A549 (cell line): ENCODE measurements at regions not wholly inside any gene's neighbourhood (a gene's known extent, or its start where the extent isn't known, plus 50 kb on each side); places are given as distances from the start of the nearest gene placed in this dataset.

ENCODE experiments used
- ATAC-seq, 2 experiments: fragments of 200-7000 bp in 1 of 2; fragments of >200 bp in 1 of 2; cut with Nextera tagmentation in 1 of 2; cut with Tn5 transposase in 1 of 2; 3 replicates each; pipeline versions ENCODE4 v1.8.0 to v1.9.1; 2018 to 2020; ENCODE audit warnings: mild to moderate bottlenecking in 1 of 2, moderate library complexity in 1 of 2
- CTCF ChIA-PET: fragments of 300-600 bp; sonication (Branson Sonifier 250); formaldehyde crosslinking; extraction: SDS; loops from one replicate; lab custom pipeline; 2021; ENCODE audit warnings: antibody characterized with exemption, inconsistent platforms; lab: Yijun Ruan, JAX
- POLR2A ChIA-PET: fragments of 350-600 bp; formaldehyde crosslinking; extraction: SDS; loops from one replicate; lab custom pipeline; 2021; ENCODE audit warnings: antibody characterized with exemption, inconsistent platforms; lab: Yijun Ruan, JAX
- DNase-seq, 2 experiments: peaks; one replicate each; pipeline versions ENCODE4 v3.0.0 to v3.0.0-alpha.2; 2011 to 2016; ENCODE audit warnings: low read depth in 1 of 2, low spot score in 1 of 2
- FAIRE-seq: peaks from 2 replicates; lab custom pipeline; 2011; peaks lifted over from hg19 to GRCh38; lab: Jason Lieb, UNC
- H3K27ac ChIP-seq, 2 experiments: fragments of >200 bp; sonication (Bioruptor Twin); formaldehyde crosslinking; 3 replicates each; pipeline ENCODE4 v1.5.1; 2016 to 2017
- H3K4me1 ChIP-seq: fragments of >200 bp; sonication (Bioruptor Twin); formaldehyde crosslinking; 3 replicates; pipeline ENCODE4 v1.6.1; 2016
- H3K4me2 ChIP-seq: fragments of >200 bp; sonication (Bioruptor Twin); formaldehyde crosslinking; 3 replicates; pipeline ENCODE4 v1.6.1; 2016
- H3K4me3 ChIP-seq: fragments of >200 bp; sonication (Bioruptor Twin); formaldehyde crosslinking; 3 replicates; pipeline ENCODE4 v1.5.1; 2016
- H3K9me3 ChIP-seq: fragments of >200 bp; sonication (Bioruptor Twin); formaldehyde crosslinking; 3 replicates; pipeline ENCODE4 v1.6.1; 2016
- BHLHE40 ChIP-seq: IDR thresholded peaks from 2 replicates; pipeline ENCODE4 v1.6.1; 2012; ENCODE audit warnings: low read depth, low read length, inconsistent platforms
- CBX2 ChIP-seq: fragments of 200-600 bp; sonication (generic); IDR thresholded peaks from 2 replicates; pipeline ENCODE4 v1.6.1; 2016; ENCODE audit warnings: low read depth, mild to moderate bottlenecking, borderline replicate concordance
- EHF ChIP-seq: fragments of 250-450 bp; sonication (Bioruptor Pico); IDR thresholded peaks from 2 replicates; pipeline ENCODE4 v1.5.0; 2020; ENCODE audit warnings: mild to moderate bottlenecking
- EHMT2 ChIP-seq: fragments of 200-600 bp; sonication (generic); IDR thresholded peaks from 2 replicates; pipeline ENCODE4 v1.6.1; 2016; ENCODE audit warnings: antibody characterized with exemption, low read depth, mild to moderate bottlenecking, moderate library complexity
- FOSL2 ChIP-seq, 2 experiments: fragments of 450-650 bp in 1 of 2; fragments of >200 bp in 1 of 2; sonication (Bioruptor Twin) in 1 of 2; formaldehyde crosslinking; IDR thresholded peaks; 2 replicates each; pipeline versions ENCODE4 v1.5.0 to v1.6.1; 2016 to 2020; ENCODE audit warnings: mild to moderate bottlenecking in 1 of 2, moderate library complexity in 1 of 2
- FOXS1 ChIP-seq: fragments of 250-450 bp; sonication (Bioruptor Pico); IDR thresholded peaks from 2 replicates; pipeline ENCODE4 v1.5.0; 2020; ENCODE audit warnings: mild to moderate bottlenecking, moderate library complexity
- GATA3 ChIP-seq: IDR thresholded peaks from 2 replicates; pipeline ENCODE4 v1.6.1; 2012; ENCODE audit warnings: borderline replicate concordance
- HOXA7 ChIP-seq: fragments of 250-450 bp; sonication (Bioruptor Pico); IDR thresholded peaks from 2 replicates; pipeline ENCODE4 v1.5.0; 2020; ENCODE audit warnings: mild to moderate bottlenecking, moderate library complexity
- HOXB13 ChIP-seq: fragments of 250-450 bp; sonication (Bioruptor Pico); IDR thresholded peaks from 2 replicates; pipeline ENCODE4 v1.5.0; 2020; ENCODE audit warnings: low read depth, mild to moderate bottlenecking, moderate library complexity
- JUN ChIP-seq, 2 experiments: fragments of >200 bp; sonication (Bioruptor Twin); formaldehyde crosslinking; IDR thresholded peaks; 2 replicates in 1 of 2; 3 replicates in 1 of 2; pipeline ENCODE4 v1.6.1; 2016 to 2017
- JUNB ChIP-seq: fragments of >200 bp; sonication (Bioruptor Twin); formaldehyde crosslinking; IDR thresholded peaks from 2 replicates; pipeline ENCODE4 v1.6.1; 2016
- KDM5A ChIP-seq: fragments of 200-600 bp; sonication (generic); IDR thresholded peaks from 2 replicates; pipeline ENCODE4 v1.6.1; 2016; ENCODE audit warnings: antibody characterized with exemption, mild to moderate bottlenecking
- NFE2L2 ChIP-seq: fragments of 150-350 bp; conservative IDR thresholded peaks from 2 replicates; pipeline ENCODE4 v1.6.1; 2014; ENCODE audit warnings: low read length
- NPAS2 ChIP-seq: fragments of 250-450 bp; sonication (Bioruptor Pico); IDR thresholded peaks from 2 replicates; pipeline ENCODE4 v1.8.0; 2022; ENCODE audit warnings: mild to moderate bottlenecking, moderate library complexity, borderline replicate concordance
- NR3C1 ChIP-seq: fragments of >200 bp; sonication (Bioruptor Twin); formaldehyde crosslinking; IDR thresholded peaks from 3 replicates; pipeline ENCODE4 v1.6.1; 2017
- PHF8 ChIP-seq: fragments of 200-600 bp; sonication (generic); IDR thresholded peaks from 2 replicates; pipeline ENCODE4 v1.6.1; 2016; ENCODE audit warnings: low read depth, mild to moderate bottlenecking, antibody characterized with exemption, moderate library complexity, borderline replicate concordance
- POLR2A ChIP-seq: IDR thresholded peaks from 2 replicates; pipeline ENCODE4 v1.6.1; 2012; ENCODE audit warnings: mild to moderate bottlenecking, low read length
- RFX5 ChIP-seq: fragments of 450-650 bp; IDR thresholded peaks from 2 replicates; pipeline ENCODE4 v1.7.1; 2014; ENCODE audit warnings: antibody characterized with exemption, mild to moderate bottlenecking, moderate library complexity
- RNF2 ChIP-seq: fragments of 200-600 bp; sonication (generic); IDR thresholded peaks from 2 replicates; pipeline ENCODE4 v1.6.1; 2016; ENCODE audit warnings: low read depth, mild to moderate bottlenecking, antibody characterized with exemption, moderate library complexity, borderline replicate concordance
- SMC3 ChIP-seq: fragments of >200 bp; sonication (Bioruptor Twin); formaldehyde crosslinking; IDR thresholded peaks from 3 replicates; pipeline ENCODE4 v1.6.1; 2018; ENCODE audit warnings: inconsistent platforms
- SREBF2 ChIP-seq: fragments of 450-650 bp; IDR thresholded peaks from 2 replicates; pipeline ENCODE4 v1.6.1; 2014; ENCODE audit warnings: mild to moderate bottlenecking, moderate library complexity
- TFCP2L1 ChIP-seq: fragments of 250-450 bp; sonication (Bioruptor Pico); IDR thresholded peaks from 2 replicates; pipeline ENCODE4 v1.5.0; 2021; ENCODE audit warnings: mild to moderate bottlenecking
- TP53 ChIP-seq: fragments of 250-450 bp; sonication (Bioruptor Pico); IDR thresholded peaks from 2 replicates; pipeline ENCODE4 v1.5.0; 2021; ENCODE audit warnings: mild to moderate bottlenecking, moderate library complexity
- ZC3H11A ChIP-seq: fragments of 450-650 bp; IDR thresholded peaks from 2 replicates; pipeline ENCODE4 v1.6.1; 2014; ENCODE audit warnings: antibody characterized with exemption, mild to moderate bottlenecking
- ZFP36 ChIP-seq: fragments of 450-650 bp; IDR thresholded peaks from 2 replicates; pipeline ENCODE4 v1.6.1; 2014; ENCODE audit warnings: borderline replicate concordance; ENCODE audit not compliant: partially characterized antibody
- ZNF302 ChIP-seq: fragments of 250-450 bp; sonication (Bioruptor Pico); IDR thresholded peaks from 2 replicates; pipeline ENCODE4 v1.9.0; 2021; ENCODE audit warnings: inconsistent platforms, mild to moderate bottlenecking, moderate library complexity
- ZSCAN20 ChIP-seq: fragments of 250-450 bp; sonication (Bioruptor Pico); IDR thresholded peaks from 2 replicates; pipeline ENCODE4 v1.8.0; 2022; ENCODE audit warnings: mild to moderate bottlenecking, moderate library complexity
- WGBS: methylation state at CpG from one replicate; pipeline ENCODE4 v1.1.6; 2017; ENCODE audit errors: missing lambda C conversion rate; 5-methylcytosine and 5-hydroxymethylcytosine counted together
- TF ChIP-seq, protein P1 (sequence below): fragments of 200-600 bp; sonication (generic); IDR thresholded peaks from 2 replicates; pipeline ENCODE4 v1.6.1; 2016; ENCODE audit warnings: antibody characterized with exemption, mild to moderate bottlenecking, moderate library complexity
- TF ChIP-seq, protein P2 (sequence below): fragments of >200 bp; sonication (Bioruptor Twin); formaldehyde crosslinking; IDR thresholded peaks from 3 replicates; pipeline ENCODE4 v1.5.1; 2016
- TF ChIP-seq, protein P3 (sequence below): IDR thresholded peaks from 2 replicates; pipeline ENCODE4 v1.6.1; 2012
- TF ChIP-seq, protein P4 (sequence below): fragments of >200 bp; sonication (Bioruptor Twin); formaldehyde crosslinking; IDR thresholded peaks from 2 replicates; pipeline ENCODE4 v1.6.1; 2016
- TF ChIP-seq, protein P5 (sequence below): IDR thresholded peaks from 2 replicates; pipeline ENCODE4 v1.6.1; 2012; ENCODE audit warnings: low read depth, borderline replicate concordance

DNA sequence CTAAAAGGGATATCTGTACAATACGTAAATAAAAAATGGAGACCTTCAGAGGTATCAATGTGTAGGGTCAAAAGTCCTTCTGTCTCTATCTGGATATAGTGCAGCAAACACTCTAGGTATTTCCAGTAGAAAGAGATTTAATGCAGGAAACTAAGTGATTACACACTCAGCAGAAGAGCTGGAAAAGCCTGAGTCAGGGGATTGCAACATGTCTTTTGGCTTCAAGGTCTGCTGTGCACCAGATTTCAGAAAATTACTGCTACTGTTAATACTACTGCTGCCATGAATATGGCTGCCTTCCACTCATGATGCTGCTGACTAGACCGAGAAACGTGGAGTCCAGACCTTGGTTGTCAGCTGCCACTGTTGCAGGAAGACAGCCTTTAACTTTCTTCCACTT lies 94.9 kb upstream of the DLX6 start:
- POLR2A ChIA-PET, result no interaction called here
- Histone ChIP-seq H3K4me2 (no peak overlapping the region), H3K27ac (no peak overlapping the region), H3K9me3 (no peaks in the 10 kb centered on the region), H3K4me1 (no peaks in the 10 kb centered on the region), H3K4me3 (no peak overlapping the region)
- no peak for FAIRE-seq
- TF ChIP-seq ZSCAN20 (CRISPR knock-in tag) (no peak), CBX2 (no peak), PHF8 (no peak), ZC3H11A (no peak), JUNB (no peak)
- TF ChIP-seq, protein P1, sequence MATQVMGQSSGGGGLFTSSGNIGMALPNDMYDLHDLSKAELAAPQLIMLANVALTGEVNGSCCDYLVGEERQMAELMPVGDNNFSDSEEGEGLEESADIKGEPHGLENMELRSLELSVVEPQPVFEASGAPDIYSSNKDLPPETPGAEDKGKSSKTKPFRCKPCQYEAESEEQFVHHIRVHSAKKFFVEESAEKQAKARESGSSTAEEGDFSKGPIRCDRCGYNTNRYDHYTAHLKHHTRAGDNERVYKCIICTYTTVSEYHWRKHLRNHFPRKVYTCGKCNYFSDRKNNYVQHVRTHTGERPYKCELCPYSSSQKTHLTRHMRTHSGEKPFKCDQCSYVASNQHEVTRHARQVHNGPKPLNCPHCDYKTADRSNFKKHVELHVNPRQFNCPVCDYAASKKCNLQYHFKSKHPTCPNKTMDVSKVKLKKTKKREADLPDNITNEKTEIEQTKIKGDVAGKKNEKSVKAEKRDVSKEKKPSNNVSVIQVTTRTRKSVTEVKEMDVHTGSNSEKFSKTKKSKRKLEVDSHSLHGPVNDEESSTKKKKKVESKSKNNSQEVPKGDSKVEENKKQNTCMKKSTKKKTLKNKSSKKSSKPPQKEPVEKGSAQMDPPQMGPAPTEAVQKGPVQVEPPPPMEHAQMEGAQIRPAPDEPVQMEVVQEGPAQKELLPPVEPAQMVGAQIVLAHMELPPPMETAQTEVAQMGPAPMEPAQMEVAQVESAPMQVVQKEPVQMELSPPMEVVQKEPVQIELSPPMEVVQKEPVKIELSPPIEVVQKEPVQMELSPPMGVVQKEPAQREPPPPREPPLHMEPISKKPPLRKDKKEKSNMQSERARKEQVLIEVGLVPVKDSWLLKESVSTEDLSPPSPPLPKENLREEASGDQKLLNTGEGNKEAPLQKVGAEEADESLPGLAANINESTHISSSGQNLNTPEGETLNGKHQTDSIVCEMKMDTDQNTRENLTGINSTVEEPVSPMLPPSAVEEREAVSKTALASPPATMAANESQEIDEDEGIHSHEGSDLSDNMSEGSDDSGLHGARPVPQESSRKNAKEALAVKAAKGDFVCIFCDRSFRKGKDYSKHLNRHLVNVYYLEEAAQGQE, result no peak
- TF ChIP-seq, protein P2, sequence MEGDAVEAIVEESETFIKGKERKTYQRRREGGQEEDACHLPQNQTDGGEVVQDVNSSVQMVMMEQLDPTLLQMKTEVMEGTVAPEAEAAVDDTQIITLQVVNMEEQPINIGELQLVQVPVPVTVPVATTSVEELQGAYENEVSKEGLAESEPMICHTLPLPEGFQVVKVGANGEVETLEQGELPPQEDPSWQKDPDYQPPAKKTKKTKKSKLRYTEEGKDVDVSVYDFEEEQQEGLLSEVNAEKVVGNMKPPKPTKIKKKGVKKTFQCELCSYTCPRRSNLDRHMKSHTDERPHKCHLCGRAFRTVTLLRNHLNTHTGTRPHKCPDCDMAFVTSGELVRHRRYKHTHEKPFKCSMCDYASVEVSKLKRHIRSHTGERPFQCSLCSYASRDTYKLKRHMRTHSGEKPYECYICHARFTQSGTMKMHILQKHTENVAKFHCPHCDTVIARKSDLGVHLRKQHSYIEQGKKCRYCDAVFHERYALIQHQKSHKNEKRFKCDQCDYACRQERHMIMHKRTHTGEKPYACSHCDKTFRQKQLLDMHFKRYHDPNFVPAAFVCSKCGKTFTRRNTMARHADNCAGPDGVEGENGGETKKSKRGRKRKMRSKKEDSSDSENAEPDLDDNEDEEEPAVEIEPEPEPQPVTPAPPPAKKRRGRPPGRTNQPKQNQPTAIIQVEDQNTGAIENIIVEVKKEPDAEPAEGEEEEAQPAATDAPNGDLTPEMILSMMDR, result no peak
- no peak for DNase-seq
- WGBS, result 20% methylated on average over 3 of the region's 3 CpGs
- CTCF ChIA-PET, result no interaction called here
- no peak for ATAC-seq

DNA sequence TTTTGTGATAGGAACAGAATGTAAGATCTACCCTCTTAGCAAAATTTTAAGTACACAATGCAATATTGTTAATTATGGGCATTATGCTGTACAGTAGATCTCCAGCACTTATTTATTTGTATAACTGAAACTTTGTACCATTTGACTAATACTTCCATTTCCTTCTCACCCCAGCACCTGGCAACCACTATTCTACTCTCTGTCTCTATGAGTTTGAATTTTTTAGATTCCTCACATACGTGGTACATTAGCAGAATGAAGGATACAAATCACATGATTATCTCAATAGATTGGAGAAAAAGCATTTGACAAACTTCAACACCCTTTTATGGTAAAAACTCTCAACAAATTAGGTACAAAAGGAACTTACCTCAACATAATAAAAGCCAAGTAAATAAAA lies 90.3 kb upstream of the DLX6 start:
- DNase-seq, result no peak
- no peak overlapping the region for H3K4me2 ChIP-seq
- H3K27ac ChIP-seq, result no peak overlapping the region
- H3K9me3 ChIP-seq, result no peaks in the 10 kb centered on the region
- WGBS, result no CpG with 5 or more reads among the region's 1 CpG
- no peak for FAIRE-seq
- POLR2A ChIA-PET, result no interaction called here
- CTCF ChIA-PET, result no interaction called here
- H3K4me3 ChIP-seq, result no peak overlapping the region
- no peaks in the 10 kb centered on the region for H3K4me1 ChIP-seq
- no peak for ATAC-seq
- TF ChIP-seq TFCP2L1 (CRISPR knock-in tag), result no peak
- TF ChIP-seq JUN (IDR thresholded peaks at IDR 0.05), result no peak
- TF ChIP-seq POLR2A, result no peak
- TF ChIP-seq BHLHE40, result no peak
- TF ChIP-seq NPAS2, result no peak
- TF ChIP-seq NR3C1, result no peak
- TF ChIP-seq, protein P3, sequence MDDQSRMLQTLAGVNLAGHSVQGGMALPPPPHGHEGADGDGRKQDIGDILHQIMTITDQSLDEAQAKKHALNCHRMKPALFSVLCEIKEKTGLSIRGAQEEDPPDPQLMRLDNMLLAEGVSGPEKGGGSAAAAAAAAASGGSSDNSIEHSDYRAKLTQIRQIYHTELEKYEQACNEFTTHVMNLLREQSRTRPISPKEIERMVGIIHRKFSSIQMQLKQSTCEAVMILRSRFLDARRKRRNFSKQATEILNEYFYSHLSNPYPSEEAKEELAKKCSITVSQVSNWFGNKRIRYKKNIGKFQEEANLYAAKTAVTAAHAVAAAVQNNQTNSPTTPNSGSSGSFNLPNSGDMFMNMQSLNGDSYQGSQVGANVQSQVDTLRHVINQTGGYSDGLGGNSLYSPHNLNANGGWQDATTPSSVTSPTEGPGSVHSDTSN, result no peak
- TF ChIP-seq, protein P4, sequence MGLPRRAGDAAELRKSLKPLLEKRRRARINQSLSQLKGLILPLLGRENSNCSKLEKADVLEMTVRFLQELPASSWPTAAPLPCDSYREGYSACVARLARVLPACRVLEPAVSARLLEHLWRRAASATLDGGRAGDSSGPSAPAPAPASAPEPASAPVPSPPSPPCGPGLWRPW, result no peak
- TF ChIP-seq TP53 (CRISPR knock-in tag), result no peak
- no peak for TF ChIP-seq KDM5A
- no peak for TF ChIP-seq FOSL2 (IDR thresholded peaks at IDR 0.05)
- no peak for TF ChIP-seq FOSL2 (CRISPR knock-in tag; IDR thresholded peaks at IDR 0.05)
- no peak for TF ChIP-seq HOXB13 (CRISPR knock-in tag)
- no peak for TF ChIP-seq GATA3

DNA sequence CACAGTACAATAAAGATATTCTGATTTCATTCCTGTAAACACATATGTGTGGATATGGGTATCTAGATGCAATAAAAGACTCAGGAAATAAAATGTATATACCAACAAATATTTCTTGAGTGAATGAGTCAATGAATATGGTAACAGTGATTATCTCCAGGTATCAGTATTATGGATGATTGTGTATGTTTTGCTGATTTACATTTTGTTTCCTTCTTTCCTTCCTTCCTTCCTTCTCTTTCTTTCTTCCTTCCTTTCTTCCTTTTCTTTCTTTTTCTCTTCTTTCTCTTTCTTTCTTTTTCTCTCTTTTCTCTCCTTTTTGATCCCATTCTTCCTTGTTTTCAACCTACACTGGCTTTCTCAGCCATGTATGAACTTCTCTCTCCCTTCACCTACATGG lies 85.3 kb upstream of the DLX6 start:
- no peaks in the 10 kb centered on the region for H3K4me1 ChIP-seq
- FAIRE-seq, result no peak
- no peak overlapping the region for H3K27ac ChIP-seq
- no peak overlapping the region for H3K4me3 ChIP-seq
- no peak overlapping the region for H3K4me2 ChIP-seq
- no peak for ATAC-seq
- H3K9me3 ChIP-seq, result no peaks in the 10 kb centered on the region
- CTCF ChIA-PET, result no interaction called here
- POLR2A ChIA-PET, result no interaction called here
- no peak for DNase-seq
- TF ChIP-seq RFX5 (no peak), NFE2L2 (no peak), RNF2 (no peak), ZNF302 (no peak), SMC3 (no peak), FOXS1 (CRISPR knock-in tag) (no peak), EHF (CRISPR knock-in tag) (no peak), NR3C1 (no peak), EHMT2 (no peak), ZC3H11A (no peak), SREBF2 (no peak), ZFP36 (no peak), HOXA7 (CRISPR knock-in tag) (no peak)
- TF ChIP-seq, protein P5, sequence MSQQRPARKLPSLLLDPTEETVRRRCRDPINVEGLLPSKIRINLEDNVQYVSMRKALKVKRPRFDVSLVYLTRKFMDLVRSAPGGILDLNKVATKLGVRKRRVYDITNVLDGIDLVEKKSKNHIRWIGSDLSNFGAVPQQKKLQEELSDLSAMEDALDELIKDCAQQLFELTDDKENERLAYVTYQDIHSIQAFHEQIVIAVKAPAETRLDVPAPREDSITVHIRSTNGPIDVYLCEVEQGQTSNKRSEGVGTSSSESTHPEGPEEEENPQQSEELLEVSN, result no peak
